IMR-90 (cell line): ENCODE measurements at regions not wholly inside any gene's neighbourhood (a gene's known extent, or its start where the extent isn't known, plus 50 kb on each side); places are given as distances from the start of the nearest gene placed in this dataset.
A peak's percentile ranks its signal among the peaks of the same experiment; 100 is the strongest.

Source experiments
- ATAC-seq: fragments of 200-7000 bp; cut with Tn5 transposase; 2 replicates; pipeline ENCODE4 v1.9.1; 2020; ENCODE audit warnings: low read depth, mild to moderate bottlenecking, moderate library complexity
- BruUV-seq: library from RNA; stranded (reverse); fragments of 400-500 nt; replicated peaks from 2 replicates; lab custom pipeline; 2021; lab: Mats Ljungman, UMichigan
- CTCF ChIA-PET: fragments of 300-600 bp; formaldehyde crosslinking; extraction: SDS; loops from one replicate; lab custom pipeline; 2021; ENCODE audit warnings: antibody characterized with exemption; lab: Yijun Ruan, JAX
- POLR2A ChIA-PET: fragments of 300-600 bp; sonication (Branson Sonifier 250); formaldehyde crosslinking; loops from one replicate; lab custom pipeline; 2022; ENCODE audit warnings: antibody characterized with exemption; ENCODE audit not compliant: unreplicated experiment; lab: Charles Lee
- DNase-seq: peaks from one replicate; pipeline ENCODE4 v3.0.0; 2013
- H2AFZ ChIP-seq: replicated peaks from 2 replicates; pipeline ENCODE3; 2013; ENCODE audit warnings: low read length, mild to moderate bottlenecking; ENCODE audit not compliant: poor library complexity
- H2AK5ac ChIP-seq: 2 replicates; pipeline ENCODE4 v1.6.1; 2013; ENCODE audit warnings: low read depth, low read length, inconsistent platforms
- H2AK9ac ChIP-seq: replicated peaks from 2 replicates; pipeline ENCODE3; 2013; ENCODE audit warnings: mild to moderate bottlenecking, low read depth, low read length, moderate library complexity; ENCODE audit not compliant: poor library complexity
- H2BK120ac ChIP-seq: 2 replicates; pipeline ENCODE4 v1.6.1; 2013; ENCODE audit warnings: low read depth, low read length, inconsistent platforms
- H2BK15ac ChIP-seq: 3 replicates; pipeline ENCODE4 v1.6.1; 2013; ENCODE audit warnings: low read depth, low read length, inconsistent platforms
- H2BK20ac ChIP-seq: 2 replicates; pipeline ENCODE4 v1.6.1; 2013; ENCODE audit warnings: low read depth, mild to moderate bottlenecking, inconsistent platforms, low read length, moderate library complexity
- H2BK5ac ChIP-seq: 2 replicates; pipeline ENCODE4 v1.6.1; 2013; ENCODE audit warnings: mild to moderate bottlenecking, low read depth, low read length, inconsistent platforms; ENCODE audit not compliant: poor library complexity, severe bottlenecking
- H3K14ac ChIP-seq: replicated peaks from 2 replicates; pipeline ENCODE4 v1.6.1; 2013; ENCODE audit warnings: low read depth, low read length, inconsistent platforms
- H3K18ac ChIP-seq: 2 replicates; pipeline ENCODE4 v1.6.1; 2013; ENCODE audit warnings: low read depth, low read length, control low read depth
- H3K23ac ChIP-seq: 2 replicates; pipeline ENCODE4 v1.6.1; 2013; ENCODE audit warnings: low read depth, low read length, inconsistent platforms
- H3K27ac ChIP-seq: 2 replicates; pipeline ENCODE4 v1.5.1; 2013; ENCODE audit warnings: mild to moderate bottlenecking, control low read depth, low read length; ENCODE audit not compliant: insufficient read depth
- H3K27me3 ChIP-seq: 2 replicates; pipeline ENCODE4 v1.6.1; 2013; ENCODE audit warnings: low read length; ENCODE audit not compliant: control insufficient read depth, insufficient read depth
- H3K36me3 ChIP-seq: 2 replicates; pipeline ENCODE4 v1.6.1; 2013; ENCODE audit warnings: low read length, mixed read lengths; ENCODE audit not compliant: control insufficient read depth, insufficient read depth
- H3K4ac ChIP-seq: 2 replicates; pipeline ENCODE4 v1.6.1; 2013; ENCODE audit warnings: low read depth, low read length, inconsistent platforms
- H3K4me1 ChIP-seq: 2 replicates; pipeline ENCODE4 v1.6.1; 2013; ENCODE audit warnings: low read length, mixed read lengths; ENCODE audit not compliant: control insufficient read depth, insufficient read depth
- H3K4me2 ChIP-seq: 2 replicates; pipeline ENCODE4 v1.6.1; 2013; ENCODE audit warnings: low read depth, mild to moderate bottlenecking, control low read depth, low read length, moderate library complexity
- H3K4me3 ChIP-seq: 2 replicates; pipeline ENCODE4 v1.5.1; 2013; ENCODE audit warnings: low read depth, mild to moderate bottlenecking, control low read depth, low read length, moderate library complexity; ENCODE audit not compliant: insufficient read depth
- H3K56ac ChIP-seq: 2 replicates; pipeline ENCODE4 v1.6.1; 2013; ENCODE audit warnings: low read length, inconsistent platforms; ENCODE audit not compliant: insufficient read depth; ENCODE audit errors: extremely low read depth
- H3K79me1 ChIP-seq, 2 experiments: 2 replicates each; pipeline ENCODE4 v1.6.1; 2013; ENCODE audit warnings: low read length in 2 of 2, inconsistent platforms in 1 of 2, low read depth in 1 of 2
- H3K9ac ChIP-seq: 2 replicates; pipeline ENCODE4 v1.6.1; 2013; ENCODE audit warnings: low read depth, low read length, control low read depth
- H3K9me1 ChIP-seq: 2 replicates; pipeline ENCODE4 v1.6.1; 2013; ENCODE audit warnings: low read length, inconsistent platforms; ENCODE audit not compliant: insufficient read depth
- H3K9me3 ChIP-seq: 2 replicates; pipeline ENCODE4 v1.6.1; 2013; ENCODE audit warnings: low read length; ENCODE audit not compliant: control insufficient read depth, insufficient read depth
- H4K20me1 ChIP-seq: 2 replicates; pipeline ENCODE4 v1.6.1; 2013; ENCODE audit warnings: low read length, inconsistent platforms; ENCODE audit not compliant: insufficient read depth
- H4K5ac ChIP-seq: 2 replicates; pipeline ENCODE4 v1.6.1; 2013; ENCODE audit warnings: mild to moderate bottlenecking, low read depth, low read length, control low read depth
- H4K8ac ChIP-seq, 2 experiments: 2 replicates each; pipeline ENCODE4 v1.6.1; 2013; ENCODE audit warnings: low read depth in 2 of 2, low read length in 2 of 2, control low read depth in 1 of 2, inconsistent platforms in 1 of 2
- H4K91ac ChIP-seq: 2 replicates; pipeline ENCODE4 v1.6.1; 2013; ENCODE audit warnings: low read depth, low read length, inconsistent platforms; ENCODE audit not compliant: insufficient read depth
- MAFK ChIP-seq: IDR thresholded peaks from 2 replicates; pipeline ENCODE4 v1.6.1; 2012; ENCODE audit warnings: low read depth, low read length, improper control_type of control experiment
- MAZ ChIP-seq: IDR thresholded peaks from 2 replicates; pipeline ENCODE4 v1.6.1; 2012; ENCODE audit warnings: low read depth, mild to moderate bottlenecking, low read length, improper control_type of control experiment, moderate library complexity, borderline replicate concordance
- WGBS, 2 experiments: methylation state at CpG; one replicate each; pipeline versions ENCODE4 v1.1.5 to v1.1.7; 2013; ENCODE audit warnings: missing lambda C conversion rate in 2 of 2; ENCODE audit not compliant: insufficient read length in 1 of 2; ENCODE audit errors: extremely low coverage in 2 of 2; 5-methylcytosine and 5-hydroxymethylcytosine counted together
- dilution Hi-C: fragments of 300-500 bp; cut with HindIII; formaldehyde crosslinking; loops from one replicate; pipeline ENCODE4 v1.14.3; 2018; ENCODE audit warnings: low sequenced_read_pairs; ENCODE audit not compliant: unreplicated experiment
- in situ Hi-C: fragments of 300-500 bp; cut with MboI; formaldehyde crosslinking; loops from 3 replicates; pipeline ENCODE4 v1.14.3; 2019; ENCODE audit warnings: low sequenced_read_pairs, inconsistent platforms, mixed read lengths
- intact Hi-C: fragments of 100-400 bp; cut with micrococcal nuclease; formaldehyde crosslinking; loops from 2 replicates; pipeline ENCODE4 v1.10.0; 2022

DNA sequence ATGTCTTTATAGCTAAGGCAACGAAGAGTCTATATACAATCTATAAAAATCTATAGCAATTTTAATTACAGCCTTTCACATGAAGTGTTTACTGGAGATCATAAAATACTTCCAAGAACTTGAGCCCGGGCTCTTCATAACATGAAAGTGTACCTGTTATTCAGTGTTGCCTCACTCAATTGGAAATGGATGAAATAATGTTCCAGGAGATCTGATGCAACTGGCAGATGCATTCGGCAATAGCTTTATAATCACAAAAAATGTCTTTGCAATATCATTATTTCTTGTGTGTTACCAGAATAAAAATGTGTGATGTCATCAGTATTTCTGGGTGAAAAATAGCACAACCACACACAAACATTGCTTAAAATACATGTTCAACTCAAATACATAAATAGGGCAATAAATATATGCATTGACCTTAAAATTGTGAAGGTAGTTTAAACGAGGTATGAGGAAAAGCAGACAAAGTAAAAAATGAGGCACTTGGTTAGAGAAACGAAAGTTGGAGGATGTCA lies 1266.8 kb upstream of the PCDH7 start:
- Histone ChIP-seq H3K18ac (no peak overlapping the region), H2AFZ (no peak overlapping the region), H3K4me3 (no peak overlapping the region), H3K56ac (no peak overlapping the region), H3K4me2 (no peak overlapping the region), H2BK20ac (no peak overlapping the region), H3K79me1 (no peaks in the 10 kb centered on the region), H3K36me3 (no peaks in the 10 kb centered on the region), H3K9me3 (no peaks in the 10 kb centered on the region), H4K20me1 (no peaks in the 10 kb centered on the region), H3K4me1 (no peaks in the 10 kb centered on the region), H4K8ac (no peak overlapping the region), H4K91ac (no peak overlapping the region), H2AK5ac (no peak overlapping the region), H3K9ac (no peak overlapping the region), H3K27me3 (no peaks in the 10 kb centered on the region), H2BK15ac (no peak overlapping the region), H2AK9ac (no peak overlapping the region), H3K9me1 (no peaks in the 10 kb centered on the region), H3K23ac (no peak overlapping the region), H4K5ac (no peak overlapping the region), H3K4ac (no peak overlapping the region), H2BK5ac (no peak overlapping the region), H2BK120ac (no peak overlapping the region), H3K27ac (no peak overlapping the region), H3K14ac (no peak overlapping the region)
- DNase-seq: no peak
- intact Hi-C loops (no loop called here), dilution Hi-C loops (no loop called here), in situ Hi-C loops (no loop called here)
- no peak for ATAC-seq
- no CpG with 5 or more reads among the region's 5 CpGs for WGBS, 2 experiments
- TF ChIP-seq MAZ (no peak), MAFK (peak; percentile 50)
- ChIA-PET POLR2A (no interaction called here), CTCF (interaction anchor here (1.3 kb wide), 1 partner anchor 8 kb away, joined by 3 read pairs; no protein-coding TSS in a partner anchor)
- no TSS peak for BruUV-seq
